Nephron progenitor cell (in vitro differentiated cells): ENCODE measurements at regions not wholly inside any gene's neighbourhood (a gene's known extent, or its start where the extent isn't known, plus 50 kb on each side); places are given as distances from the start of the nearest gene placed in this dataset.

Experiments used
- DNase-seq: peaks from one replicate; pipeline ENCODE4 v3.0.0; 2021
- H3K27ac Mint-ChIP-seq: 2 replicates; pipeline ENCODE4 v1.8.0; 2021; ENCODE audit warnings: mild to moderate bottlenecking, moderate library complexity, mixed read lengths
- H3K27me3 Mint-ChIP-seq: 2 replicates; pipeline ENCODE4 v1.8.0; 2021; ENCODE audit warnings: mild to moderate bottlenecking, low read depth, mixed read lengths; ENCODE audit not compliant: poor library complexity
- H3K36me3 Mint-ChIP-seq: 2 replicates; pipeline ENCODE4 v1.8.0; 2021; ENCODE audit warnings: low read depth, mixed read lengths
- H3K4me1 Mint-ChIP-seq: 2 replicates; pipeline ENCODE4 v1.8.0; 2021; ENCODE audit warnings: mixed read lengths
- H3K4me3 Mint-ChIP-seq: 2 replicates; pipeline ENCODE4 v1.8.0; 2021; ENCODE audit warnings: mild to moderate bottlenecking, moderate library complexity, mixed read lengths
- H3K9me3 Mint-ChIP-seq: 2 replicates; pipeline ENCODE4 v1.8.0; 2021; ENCODE audit warnings: mild to moderate bottlenecking, moderate library complexity, mixed read lengths
- TF ChIP-seq, protein P1 (sequence below): fragments of 200-600 bp; sonication (generic); IDR thresholded peaks from 2 replicates; pipeline ENCODE4 v1.5.0; 2021; ENCODE audit warnings: antibody characterized with exemption

DNA sequence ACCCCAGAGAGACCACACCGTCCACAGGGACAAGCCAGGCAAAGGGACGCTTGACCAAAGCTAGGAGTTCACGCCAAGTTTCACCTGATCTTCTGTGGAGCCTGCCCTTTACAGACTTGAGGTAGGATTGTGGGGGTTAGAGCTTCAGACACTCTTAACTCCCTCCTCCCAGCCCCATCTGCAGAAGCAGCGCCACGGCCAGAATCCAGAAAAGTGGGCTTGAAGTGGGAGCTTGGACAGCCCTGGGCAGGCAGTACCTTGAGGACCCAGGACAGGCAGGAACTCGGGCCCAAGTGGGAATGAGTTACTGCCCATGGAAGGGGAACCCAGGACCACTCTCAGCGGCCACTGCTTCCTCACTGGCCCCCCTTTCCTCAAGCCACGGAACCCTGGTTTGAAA, 695.9 kb downstream of the TBC1D22A start:
- no peak for DNase-seq
- H3K4me3 Mint-ChIP-seq = no peak overlapping the region
- no peak overlapping the region for H3K27ac Mint-ChIP-seq
- no peaks in the 10 kb centered on the region for H3K4me1 Mint-ChIP-seq
- peaks cover 88% of the 10 kb centered on the region for H3K9me3 Mint-ChIP-seq
- H3K36me3 Mint-ChIP-seq = no peaks in the 10 kb centered on the region
- TF ChIP-seq, protein P1, sequence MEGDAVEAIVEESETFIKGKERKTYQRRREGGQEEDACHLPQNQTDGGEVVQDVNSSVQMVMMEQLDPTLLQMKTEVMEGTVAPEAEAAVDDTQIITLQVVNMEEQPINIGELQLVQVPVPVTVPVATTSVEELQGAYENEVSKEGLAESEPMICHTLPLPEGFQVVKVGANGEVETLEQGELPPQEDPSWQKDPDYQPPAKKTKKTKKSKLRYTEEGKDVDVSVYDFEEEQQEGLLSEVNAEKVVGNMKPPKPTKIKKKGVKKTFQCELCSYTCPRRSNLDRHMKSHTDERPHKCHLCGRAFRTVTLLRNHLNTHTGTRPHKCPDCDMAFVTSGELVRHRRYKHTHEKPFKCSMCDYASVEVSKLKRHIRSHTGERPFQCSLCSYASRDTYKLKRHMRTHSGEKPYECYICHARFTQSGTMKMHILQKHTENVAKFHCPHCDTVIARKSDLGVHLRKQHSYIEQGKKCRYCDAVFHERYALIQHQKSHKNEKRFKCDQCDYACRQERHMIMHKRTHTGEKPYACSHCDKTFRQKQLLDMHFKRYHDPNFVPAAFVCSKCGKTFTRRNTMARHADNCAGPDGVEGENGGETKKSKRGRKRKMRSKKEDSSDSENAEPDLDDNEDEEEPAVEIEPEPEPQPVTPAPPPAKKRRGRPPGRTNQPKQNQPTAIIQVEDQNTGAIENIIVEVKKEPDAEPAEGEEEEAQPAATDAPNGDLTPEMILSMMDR = no peak
- no peaks in the 10 kb centered on the region for H3K27me3 Mint-ChIP-seq

DNA sequence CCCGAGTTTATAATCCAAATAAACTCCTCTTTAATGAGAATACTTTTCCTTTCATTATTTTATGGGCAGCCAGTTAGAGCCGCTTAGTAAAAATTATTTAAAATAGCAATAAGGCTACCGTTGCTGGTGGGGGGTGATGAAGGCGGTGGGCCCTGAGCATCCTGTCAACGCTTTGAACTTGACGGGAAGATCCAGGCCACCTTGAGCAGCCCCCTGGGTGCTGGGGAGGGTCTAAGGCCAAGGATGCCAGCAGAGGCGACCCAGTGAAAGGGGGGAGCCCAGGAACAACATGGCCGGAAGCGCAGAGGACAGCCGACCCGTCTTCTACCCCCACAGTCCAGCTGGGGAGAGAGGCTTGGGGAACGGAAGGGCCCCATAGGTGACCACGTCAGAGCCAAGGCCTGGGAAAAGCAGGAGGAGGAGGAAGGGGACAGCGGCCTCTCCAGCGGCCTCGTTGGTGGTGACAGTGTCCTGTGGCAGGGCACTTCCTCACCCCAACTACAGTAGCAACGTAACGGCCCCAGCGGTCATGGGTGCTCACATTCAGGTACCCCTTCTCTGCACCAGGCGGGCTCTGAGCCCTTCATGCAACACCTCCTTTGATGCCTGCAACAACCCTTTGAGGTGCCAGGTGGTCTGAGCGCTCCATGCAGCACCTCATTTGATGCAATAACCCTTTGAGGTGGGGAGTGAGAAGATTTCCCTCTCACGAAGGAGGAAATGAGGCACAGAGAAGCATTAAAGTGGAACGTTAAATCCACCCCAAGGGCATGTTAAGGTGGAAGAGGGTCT, 695.3 kb downstream of the TBC1D22A start:
- DNase-seq = no peak
- no peaks in the 10 kb centered on the region for H3K27me3 Mint-ChIP-seq
- TF ChIP-seq, protein P1 = no peak
- no peaks in the 10 kb centered on the region for H3K4me1 Mint-ChIP-seq
- H3K4me3 Mint-ChIP-seq = no peak overlapping the region
- no peaks in the 10 kb centered on the region for H3K36me3 Mint-ChIP-seq
- H3K27ac Mint-ChIP-seq = no peak overlapping the region
- peaks cover 88% of the 10 kb centered on the region for H3K9me3 Mint-ChIP-seq

DNA sequence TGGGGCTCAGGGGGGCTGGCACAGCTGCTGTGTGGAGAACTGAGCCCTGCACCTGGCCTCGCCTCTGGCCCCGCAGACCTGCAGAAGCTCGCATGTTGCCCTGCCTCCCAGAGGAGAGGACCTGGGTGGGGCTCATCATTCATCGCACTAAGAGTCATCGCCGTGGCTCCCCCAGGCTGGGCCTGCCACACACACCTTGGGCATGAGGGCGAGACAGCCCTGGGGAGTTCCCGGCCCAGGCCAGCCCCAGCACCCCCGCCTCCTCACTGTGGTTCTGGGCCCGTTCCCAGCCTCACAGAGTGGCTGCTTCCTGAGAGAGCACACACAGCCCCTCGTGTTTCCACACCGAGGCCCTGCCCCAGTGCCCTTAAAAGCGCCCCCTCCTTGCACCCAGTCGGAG, 694.6 kb downstream of the TBC1D22A start:
- Mint-ChIP-seq H3K4me3 (no peak overlapping the region), H3K27ac (no peak overlapping the region), H3K9me3 (peaks cover 89% of the 10 kb centered on the region), H3K27me3 (no peaks in the 10 kb centered on the region), H3K36me3 (no peaks in the 10 kb centered on the region), H3K4me1 (no peaks in the 10 kb centered on the region)
- DNase-seq = no peak
- TF ChIP-seq, protein P1 = no peak

DNA sequence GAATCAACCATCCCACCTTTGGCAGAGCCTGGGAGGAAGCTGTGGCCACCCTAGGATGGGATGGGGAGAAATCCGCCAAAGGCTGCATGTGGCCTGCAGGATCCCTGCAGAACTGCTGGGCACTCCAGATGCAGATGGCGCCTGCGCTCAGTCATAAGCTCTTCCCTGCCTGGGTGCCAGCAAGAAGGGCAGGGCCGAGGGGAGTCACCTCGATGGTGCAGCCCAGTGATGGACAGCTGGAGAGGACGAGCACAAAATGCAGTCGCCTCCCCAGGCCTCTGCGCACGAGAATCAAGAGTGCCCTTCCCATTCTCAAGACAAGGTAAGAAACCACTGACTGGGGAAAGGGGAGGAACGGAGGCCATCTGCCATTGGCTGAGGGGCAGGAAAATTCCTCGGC, 693.6 kb downstream of the TBC1D22A start:
- H3K4me3 Mint-ChIP-seq = no peak overlapping the region
- TF ChIP-seq, protein P1 = no peak
- no peak for DNase-seq
- no peak overlapping the region for H3K27ac Mint-ChIP-seq
- no peaks in the 10 kb centered on the region for H3K4me1 Mint-ChIP-seq
- no peaks in the 10 kb centered on the region for H3K27me3 Mint-ChIP-seq
- no peaks in the 10 kb centered on the region for H3K36me3 Mint-ChIP-seq
- H3K9me3 Mint-ChIP-seq = peaks cover 89% of the 10 kb centered on the region

DNA sequence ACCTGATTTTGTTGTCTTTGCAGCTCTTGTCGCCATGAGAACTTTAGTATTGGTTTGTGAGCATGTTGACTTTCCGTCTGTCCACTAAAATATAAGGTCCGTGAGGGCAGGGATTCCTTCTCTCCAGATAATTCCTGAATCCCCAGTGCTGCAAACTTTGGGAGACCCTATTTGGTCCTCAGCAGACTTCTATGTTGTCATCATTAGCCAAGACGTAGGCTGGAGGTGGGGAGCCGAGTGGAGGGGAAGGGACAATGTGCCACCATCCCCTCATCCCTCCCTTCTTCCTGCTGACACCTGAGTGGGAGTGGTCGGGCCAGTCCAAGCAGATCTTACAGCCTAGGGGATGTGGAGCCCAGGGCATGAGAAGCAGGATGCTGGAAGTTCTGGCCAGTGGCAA, 690.6 kb downstream of the TBC1D22A start:
- Mint-ChIP-seq H3K27ac (no peak overlapping the region), H3K36me3 (no peaks in the 10 kb centered on the region), H3K4me3 (no peak overlapping the region), H3K4me1 (no peaks in the 10 kb centered on the region), H3K27me3 (no peaks in the 10 kb centered on the region), H3K9me3 (peaks cover 94% of the 10 kb centered on the region)
- no peak for DNase-seq
- TF ChIP-seq, protein P1 = no peak

DNA sequence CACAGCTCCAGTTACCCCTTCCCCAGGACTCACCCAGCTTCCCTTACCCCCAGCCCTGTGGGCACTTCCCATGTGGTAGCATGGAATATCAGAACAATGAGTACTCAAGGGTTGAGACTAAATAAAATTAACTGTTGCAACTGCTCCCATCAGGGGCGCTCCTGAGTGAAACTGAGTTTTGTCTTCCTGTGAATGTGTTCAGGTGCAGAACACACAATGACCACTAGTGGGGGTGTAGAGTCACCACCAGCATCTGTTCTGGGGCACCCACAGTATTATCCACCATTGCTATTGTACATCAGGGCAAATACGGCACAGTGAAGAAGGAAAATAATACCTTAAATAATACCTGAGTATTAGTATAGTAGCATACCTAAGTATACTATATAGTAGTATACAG, 689.7 kb downstream of the TBC1D22A start:
- Mint-ChIP-seq H3K9me3 (peaks cover 95% of the 10 kb centered on the region), H3K27me3 (no peaks in the 10 kb centered on the region), H3K27ac (no peak overlapping the region), H3K4me1 (no peaks in the 10 kb centered on the region), H3K36me3 (no peaks in the 10 kb centered on the region), H3K4me3 (no peak overlapping the region)
- DNase-seq = no peak
- TF ChIP-seq, protein P1 = no peak
